Bronchial epithelial cell (primary cell): ENCODE measurements at regions not wholly inside any gene's neighbourhood (a gene's known extent, or its start where the extent isn't known, plus 50 kb on each side); places are given as distances from the start of the nearest gene placed in this dataset.
A peak's percentile ranks its signal among the peaks of the same experiment; 100 is the strongest.
"Not testable (repeated sequence)": the region's sequence is repeated elsewhere in the genome, so short reads cannot be mapped to it uniquely, and the experiment has no call there.

Source experiments
- DNase-seq: peaks from one replicate; pipeline ENCODE4 v3.0.0-alpha.2; 2010; ENCODE audit warnings: low read depth
- FAIRE-seq: peaks from 2 replicates; lab custom pipeline; 2011; peaks lifted over from hg19 to GRCh38; lab: Jason Lieb, UNC
- H3K27me3 ChIP-seq: 2 replicates; pipeline ENCODE4 v1.5.1; 2011; ENCODE audit warnings: low read length; ENCODE audit not compliant: control insufficient read depth, insufficient read depth
- H3K36me3 ChIP-seq: 2 replicates; pipeline ENCODE4 v1.5.1; 2011; ENCODE audit warnings: low read length; ENCODE audit not compliant: control insufficient read depth, insufficient read depth
- H3K4me3 ChIP-seq: 2 replicates; pipeline ENCODE4 v1.5.1; 2011; ENCODE audit warnings: mild to moderate bottlenecking, low read depth, low read length, control low read depth
- CTCF ChIP-seq: IDR thresholded peaks from 2 replicates; pipeline ENCODE4 v1.5.1; 2011; ENCODE audit warnings: mild to moderate bottlenecking, moderate library complexity, low read length, control low read depth, inconsistent platforms; ENCODE audit not compliant: insufficient read depth, severe bottlenecking

- Histone ChIP-seq H3K36me3 (no peaks in the 10 kb centered on the region), H3K27me3 (no peaks in the 10 kb centered on the region), H3K4me3 (no peak overlapping the region)
- DNase-seq (no peak), FAIRE-seq (no peak)
- TF ChIP-seq CTCF, result no peak
Measured at GRCh38 chr4:148642907-148643306, 200.7 kb upstream of the NR3C2 start.

DNA sequence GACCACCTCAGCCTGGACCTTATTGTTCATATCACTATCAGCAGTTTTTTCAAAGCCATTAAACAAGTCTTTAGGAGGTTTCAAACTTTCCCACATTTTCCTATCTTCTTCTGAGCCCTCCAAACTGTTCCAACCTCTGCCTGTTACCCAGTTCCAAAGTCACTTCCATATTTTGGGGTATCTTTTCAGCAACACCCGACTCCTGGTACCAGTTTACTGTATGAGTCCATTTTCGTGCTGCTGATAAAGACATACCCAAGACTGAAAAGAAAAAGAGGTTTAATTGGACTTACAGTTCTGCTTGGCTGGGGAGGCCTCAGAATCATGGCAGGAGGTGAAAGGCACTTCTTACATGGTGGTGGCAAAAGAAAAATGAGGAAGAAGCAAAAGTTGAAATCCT, 195.9 kb upstream of the NR3C2 start:
- DNase-seq, H3K4me3 ChIP-seq, FAIRE-seq, H3K36me3 ChIP-seq, H3K27me3 ChIP-seq: not testable (repeated sequence)

DNA sequence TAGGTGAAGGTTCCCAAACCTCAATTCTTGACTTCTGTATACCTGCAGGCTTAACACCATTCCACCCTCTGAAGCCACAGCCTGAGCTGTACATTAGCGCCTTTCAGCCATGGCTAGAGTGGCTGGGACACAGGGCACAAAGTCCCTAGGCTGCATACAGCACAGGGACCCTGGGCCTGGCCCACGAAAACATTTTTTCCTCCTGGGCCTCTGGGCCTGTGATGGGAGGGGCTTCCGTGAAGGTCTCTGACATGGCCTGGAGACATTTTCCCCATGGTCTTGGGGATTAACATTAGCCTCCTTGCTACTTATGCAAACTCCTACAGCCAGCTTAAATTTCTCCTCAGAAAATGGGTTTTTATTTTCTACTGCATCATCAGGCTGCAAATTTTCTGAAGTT, 195.2 kb upstream of the NR3C2 start:
- not testable (repeated sequence) for H3K27me3 ChIP-seq, FAIRE-seq, H3K4me3 ChIP-seq, H3K36me3 ChIP-seq, DNase-seq

DNA sequence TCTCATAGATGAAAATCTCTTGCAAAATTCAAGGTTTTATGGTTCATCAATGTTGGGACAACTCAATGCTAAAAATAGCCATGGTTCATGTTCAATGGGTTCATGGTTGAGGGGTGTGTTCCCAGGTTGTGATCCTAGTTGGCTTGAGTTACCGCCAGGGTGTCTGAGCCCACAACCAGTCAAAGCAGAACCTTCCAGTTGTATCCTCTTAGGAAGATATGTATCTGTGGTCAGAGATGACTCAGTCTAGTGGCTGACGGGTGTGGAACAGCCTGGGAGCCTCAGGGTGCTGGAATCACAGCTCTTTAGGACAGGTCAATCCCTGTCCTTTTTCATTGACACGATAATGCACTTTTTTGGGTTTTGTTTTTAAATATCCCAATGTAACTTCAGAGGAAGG, 192.3 kb upstream of the NR3C2 start:
- H3K36me3 ChIP-seq, result no peaks in the 10 kb centered on the region
- peak; percentile 68 for DNase-seq
- H3K4me3 ChIP-seq, result no peak overlapping the region
- no peak for TF ChIP-seq CTCF
- no peak for FAIRE-seq
- no peaks in the 10 kb centered on the region for H3K27me3 ChIP-seq

DNA sequence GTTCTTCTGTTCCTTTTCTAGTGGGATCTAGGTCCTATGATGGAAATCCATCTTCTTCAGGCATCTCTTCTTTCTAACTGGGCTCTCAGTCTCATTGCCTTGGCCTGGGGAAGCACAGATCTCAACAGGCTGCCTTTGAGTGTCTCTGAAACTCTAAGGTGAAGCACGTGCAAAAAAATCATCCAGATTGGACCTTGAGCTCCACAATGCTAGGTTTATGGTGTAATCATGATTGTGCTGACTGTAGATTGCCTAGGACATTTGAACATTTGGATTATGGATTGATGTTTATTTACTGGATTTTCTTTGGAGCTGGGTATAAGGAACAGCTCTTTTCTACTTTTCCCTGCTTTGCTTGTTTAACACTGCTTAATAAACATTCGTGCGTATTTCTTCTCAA, 191.5 kb upstream of the NR3C2 start:
- H3K36me3 ChIP-seq, result no peaks in the 10 kb centered on the region
- H3K27me3 ChIP-seq, result no peaks in the 10 kb centered on the region
- DNase-seq, result no peak
- no peak for FAIRE-seq
- no peak overlapping the region for H3K4me3 ChIP-seq
- TF ChIP-seq CTCF, result no peak

GRCh38 chr4:148632476-148632875, 190.3 kb upstream of the NR3C2 start:
- no peak for FAIRE-seq
- no peak overlapping the region for H3K4me3 ChIP-seq
- DNase-seq, result peak; percentile 73
- no peaks in the 10 kb centered on the region for H3K27me3 ChIP-seq
- no peaks in the 10 kb centered on the region for H3K36me3 ChIP-seq
- no peak for TF ChIP-seq CTCF

DNA sequence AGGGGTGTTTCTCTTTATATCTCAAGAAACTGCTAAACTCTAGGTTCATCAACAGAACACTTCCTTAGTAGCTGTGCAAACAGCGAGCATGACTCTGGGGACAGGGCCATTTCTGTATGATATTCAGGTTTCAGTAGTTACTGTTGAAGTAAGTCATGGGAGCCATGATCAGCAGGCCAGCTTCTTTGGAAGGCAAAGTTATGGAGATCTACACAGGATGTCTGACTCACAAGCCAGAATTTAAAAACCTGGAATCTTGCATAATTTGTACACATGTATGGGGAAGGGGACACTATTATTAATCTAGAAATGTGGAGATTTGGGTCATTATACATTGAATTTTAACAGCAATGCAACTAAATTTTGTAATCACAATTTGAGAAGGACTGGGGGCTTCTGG, 187.8 kb upstream of the NR3C2 start:
- H3K27me3 ChIP-seq, result no peaks in the 10 kb centered on the region
- H3K36me3 ChIP-seq, result no peaks in the 10 kb centered on the region
- FAIRE-seq (no peak), DNase-seq (peak; percentile 17)
- TF ChIP-seq CTCF, result no peak
- H3K4me3 ChIP-seq, result no peak overlapping the region
